ENCODE measurements at regions not wholly inside any gene's neighbourhood (a gene's known extent, or its start where the extent isn't known, plus 50 kb on each side); places are given as distances from the start of the nearest gene placed in this dataset.
"Not testable (repeated sequence)": the region's sequence is repeated elsewhere in the genome, so short reads cannot be mapped to it uniquely, and the experiment has no call there.

DNA sequence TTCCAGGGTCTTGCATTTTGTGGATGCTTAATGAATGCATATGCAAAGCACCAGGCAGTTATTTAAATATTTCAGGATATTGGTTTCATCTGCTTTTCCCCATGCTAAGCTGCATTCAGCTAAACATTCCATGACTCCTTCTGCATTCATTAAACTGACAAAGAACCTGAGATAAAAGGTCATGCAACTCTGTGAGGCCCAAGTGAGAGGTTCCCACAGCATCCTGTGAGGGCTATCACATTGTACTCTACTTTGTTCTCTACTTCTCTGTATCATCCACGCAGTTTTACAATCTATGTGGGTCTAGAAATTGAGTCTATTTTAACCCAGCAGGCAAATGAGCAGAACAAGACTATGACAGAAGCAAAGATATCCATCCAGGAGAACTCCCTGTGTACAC is 86.4 kb upstream of the PRSS16 start:
- no peak for DNase-seq
- no peaks in the 10 kb centered on the region for H3K4me1 ChIP-seq (ENCODE audit: control insufficient read depth, insufficient read depth, low read length)
- WGBS (ENCODE audit: insufficient coverage, low lambda C conversion rate): 60% methylated on average over 1 of the region's 1 CpG
- H3K27me3 ChIP-seq (ENCODE audit: control insufficient read depth, insufficient read depth, low read length): no peaks in the 10 kb centered on the region
- H3K4me3 ChIP-seq (ENCODE audit: low read length): no peak overlapping the region
- H3K9me3 ChIP-seq (ENCODE audit: control insufficient read depth, low read depth, low read length): no peaks in the 10 kb centered on the region
- H3K27ac ChIP-seq (ENCODE audit: low read length): no peak overlapping the region
- no peaks in the 10 kb centered on the region for H3K36me3 ChIP-seq (ENCODE audit: control insufficient read depth, insufficient read depth, low read length)

DNA sequence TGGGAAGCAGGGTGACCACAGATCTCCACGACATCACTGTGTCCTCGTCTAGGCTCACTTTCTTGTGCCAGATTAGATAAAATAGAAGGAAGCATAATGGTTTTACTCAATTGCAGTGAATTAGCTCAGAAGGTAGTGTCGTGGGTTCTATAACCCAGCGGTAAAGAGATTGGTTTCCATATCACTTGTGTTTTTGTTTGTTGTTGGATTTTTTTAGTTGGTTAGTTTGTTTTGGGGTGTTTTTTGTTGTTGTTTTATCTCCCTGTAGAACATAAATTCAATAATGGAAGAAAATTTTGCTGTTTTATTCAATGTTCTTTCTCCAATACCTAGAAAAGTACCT is 85.9 kb upstream of the PRSS16 start:
- H3K27me3 ChIP-seq (ENCODE audit: control insufficient read depth, insufficient read depth, low read length): no peaks in the 10 kb centered on the region
- WGBS (ENCODE audit: insufficient coverage, low lambda C conversion rate): 31% methylated on average over 2 of the region's 4 CpGs
- H3K4me3 ChIP-seq (ENCODE audit: low read length): no peak overlapping the region
- no peak for DNase-seq
- H3K9me3 ChIP-seq (ENCODE audit: control insufficient read depth, low read depth, low read length): no peaks in the 10 kb centered on the region
- H3K36me3 ChIP-seq (ENCODE audit: control insufficient read depth, insufficient read depth, low read length): no peaks in the 10 kb centered on the region
- no peaks in the 10 kb centered on the region for H3K4me1 ChIP-seq (ENCODE audit: control insufficient read depth, insufficient read depth, low read length)
- no peak overlapping the region for H3K27ac ChIP-seq (ENCODE audit: low read length)

DNA sequence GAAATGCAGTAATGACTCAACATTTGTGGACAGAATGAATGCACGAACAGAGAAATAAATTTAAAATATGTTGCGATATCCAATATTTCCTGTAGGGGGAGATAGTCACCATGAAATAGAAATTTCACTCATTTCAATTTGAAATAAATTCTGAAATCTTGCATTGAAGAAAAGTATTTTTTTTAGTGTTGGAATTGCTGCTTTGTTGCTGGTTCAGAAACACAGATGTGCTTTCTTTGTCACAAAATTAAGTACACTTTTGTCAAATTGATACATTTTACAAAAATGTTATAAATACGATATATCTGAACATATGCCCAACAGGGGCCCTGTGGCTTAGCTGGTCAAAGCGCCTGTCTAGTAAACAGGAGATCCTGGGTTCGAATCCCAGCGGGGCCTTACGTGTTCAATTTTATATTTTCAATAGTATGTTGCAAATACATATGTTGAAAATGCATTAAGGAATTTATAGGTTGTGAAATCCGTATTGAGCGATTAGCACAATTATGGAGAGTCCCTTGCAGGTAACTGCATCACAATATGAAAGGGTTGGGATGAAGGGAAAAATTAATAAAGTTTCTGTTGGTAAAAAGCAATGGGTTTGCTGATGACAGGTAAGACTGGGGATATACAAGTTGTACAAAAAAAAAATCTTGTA is 85.4 kb upstream of the PRSS16 start:
- DNase-seq: peak in 1 of 2 donors; percentile 30
- no peaks in the 10 kb centered on the region for H3K4me1 ChIP-seq (ENCODE audit: control insufficient read depth, insufficient read depth, low read length)
- WGBS (ENCODE audit: insufficient coverage, low lambda C conversion rate): 76% methylated on average over 2 of the region's 9 CpGs
- no peaks in the 10 kb centered on the region for H3K9me3 ChIP-seq (ENCODE audit: control insufficient read depth, low read depth, low read length)
- no peak overlapping the region for H3K27ac ChIP-seq (ENCODE audit: low read length)
- no peaks in the 10 kb centered on the region for H3K36me3 ChIP-seq (ENCODE audit: control insufficient read depth, insufficient read depth, low read length)
- no peak overlapping the region for H3K4me3 ChIP-seq (ENCODE audit: low read length)
- H3K27me3 ChIP-seq (ENCODE audit: control insufficient read depth, insufficient read depth, low read length): no peaks in the 10 kb centered on the region

DNA sequence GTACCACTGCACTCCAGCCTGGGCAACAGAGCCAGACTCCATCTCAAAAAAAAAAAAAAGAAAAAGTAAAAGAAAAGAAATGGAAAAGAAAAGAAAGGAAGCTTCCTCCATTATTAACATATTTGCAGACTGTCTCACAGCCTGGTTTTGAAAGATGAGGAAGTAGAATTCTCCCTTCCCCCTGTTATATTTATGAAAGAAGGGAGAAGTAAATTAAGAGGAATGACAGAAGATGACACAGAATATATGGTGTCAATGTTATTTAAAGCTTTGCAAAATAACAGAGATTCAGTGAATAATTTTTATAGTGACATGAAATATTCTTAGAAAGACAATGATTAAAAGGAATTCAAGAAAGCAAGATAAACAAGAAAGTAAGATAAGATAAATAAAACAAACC is 83.7 kb upstream of the PRSS16 start:
- no peaks in the 10 kb centered on the region for H3K9me3 ChIP-seq (ENCODE audit: control insufficient read depth, low read depth, low read length)
- DNase-seq: no peak
- no peak overlapping the region for H3K4me3 ChIP-seq (ENCODE audit: low read length)
- no peaks in the 10 kb centered on the region for H3K36me3 ChIP-seq (ENCODE audit: control insufficient read depth, insufficient read depth, low read length)
- no peak overlapping the region for H3K27ac ChIP-seq (ENCODE audit: low read length)
- no peaks in the 10 kb centered on the region for H3K27me3 ChIP-seq (ENCODE audit: control insufficient read depth, insufficient read depth, low read length)
- no peaks in the 10 kb centered on the region for H3K4me1 ChIP-seq (ENCODE audit: control insufficient read depth, insufficient read depth, low read length)

DNA sequence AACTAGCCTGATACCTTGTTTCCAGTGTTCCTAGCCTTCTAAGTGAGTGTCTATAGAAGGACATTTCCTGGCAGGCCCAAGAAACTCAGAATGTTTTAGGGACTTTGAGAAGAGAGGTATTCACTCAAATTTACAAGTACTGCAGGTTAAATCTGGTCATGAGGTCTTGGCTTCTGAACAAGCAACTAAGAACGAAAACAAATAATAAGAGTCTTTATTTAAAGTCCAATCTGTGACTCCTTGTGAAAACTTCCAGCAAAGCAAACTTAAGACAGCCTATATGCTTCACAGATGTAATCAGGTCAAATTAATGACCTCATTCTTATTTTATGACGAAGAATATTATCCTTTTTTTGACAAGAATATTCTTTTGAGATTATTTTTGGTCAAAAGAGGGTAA is 79.4 kb upstream of the PRSS16 start:
- DNase-seq: no peak
- H3K36me3 ChIP-seq (ENCODE audit: control insufficient read depth, insufficient read depth, low read length): no peaks in the 10 kb centered on the region
- 67% methylated on average over 1 of the region's 2 CpGs for WGBS (ENCODE audit: insufficient coverage, low lambda C conversion rate)
- no peaks in the 10 kb centered on the region for H3K9me3 ChIP-seq (ENCODE audit: control insufficient read depth, low read depth, low read length)
- H3K27ac ChIP-seq (ENCODE audit: low read length): no peak overlapping the region
- no peaks in the 10 kb centered on the region for H3K4me1 ChIP-seq (ENCODE audit: control insufficient read depth, insufficient read depth, low read length)
- H3K4me3 ChIP-seq (ENCODE audit: low read length): no peak overlapping the region
- no peaks in the 10 kb centered on the region for H3K27me3 ChIP-seq (ENCODE audit: control insufficient read depth, insufficient read depth, low read length)

DNA sequence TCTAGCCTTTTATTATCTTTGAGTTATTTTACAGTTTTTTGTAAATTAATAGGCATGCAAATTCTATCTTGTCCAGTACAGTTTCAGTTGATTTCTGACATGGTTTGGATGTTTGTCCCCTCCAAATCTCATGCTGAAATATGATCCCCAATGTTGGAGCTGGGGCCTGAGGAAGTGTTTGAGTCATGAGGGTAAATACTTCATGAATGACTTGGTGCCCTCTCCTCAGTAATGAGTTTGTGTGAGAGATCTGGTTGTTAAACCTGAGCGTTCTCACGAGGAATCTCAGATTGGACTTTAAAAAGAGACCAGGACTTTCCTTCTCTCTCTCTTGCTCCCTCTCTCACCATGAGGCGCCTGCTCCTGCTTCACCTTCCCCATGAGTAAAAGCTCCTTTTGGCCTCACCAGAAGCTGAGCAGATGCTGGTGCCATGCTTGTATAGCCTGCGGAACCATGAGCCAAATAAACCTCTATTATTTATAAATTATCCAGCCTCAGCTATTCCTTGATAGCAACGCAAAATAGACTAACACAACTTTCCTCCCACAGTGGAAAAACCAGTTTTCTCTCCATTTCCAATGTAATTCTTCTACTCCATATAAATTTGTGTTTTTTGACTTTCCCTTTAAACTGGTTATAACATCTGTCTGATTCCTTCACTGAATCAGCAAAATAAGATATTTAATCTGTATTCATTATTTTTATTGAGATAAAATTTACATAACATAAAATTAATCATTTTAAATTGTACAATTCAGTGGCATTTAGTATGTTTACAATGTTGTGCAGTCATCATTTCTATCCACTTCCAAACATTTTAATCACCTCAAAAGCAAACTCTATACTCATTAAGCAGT is 78.7 kb upstream of the PRSS16 start:
- Histone ChIP-seq H3K4me3 (ENCODE audit: low read length) (no peak overlapping the region), H3K9me3 (ENCODE audit: control insufficient read depth, low read depth, low read length) (no peaks in the 10 kb centered on the region), H3K36me3 (ENCODE audit: control insufficient read depth, insufficient read depth, low read length) (no peaks in the 10 kb centered on the region), H3K4me1 (ENCODE audit: control insufficient read depth, insufficient read depth, low read length) (no peaks in the 10 kb centered on the region), H3K27ac (ENCODE audit: low read length) (no peak overlapping the region), H3K27me3 (ENCODE audit: control insufficient read depth, insufficient read depth, low read length) (no peaks in the 10 kb centered on the region)
- WGBS (ENCODE audit: insufficient coverage, low lambda C conversion rate): 100% methylated on average over 1 of the region's 5 CpGs
- DNase-seq: no peak

DNA sequence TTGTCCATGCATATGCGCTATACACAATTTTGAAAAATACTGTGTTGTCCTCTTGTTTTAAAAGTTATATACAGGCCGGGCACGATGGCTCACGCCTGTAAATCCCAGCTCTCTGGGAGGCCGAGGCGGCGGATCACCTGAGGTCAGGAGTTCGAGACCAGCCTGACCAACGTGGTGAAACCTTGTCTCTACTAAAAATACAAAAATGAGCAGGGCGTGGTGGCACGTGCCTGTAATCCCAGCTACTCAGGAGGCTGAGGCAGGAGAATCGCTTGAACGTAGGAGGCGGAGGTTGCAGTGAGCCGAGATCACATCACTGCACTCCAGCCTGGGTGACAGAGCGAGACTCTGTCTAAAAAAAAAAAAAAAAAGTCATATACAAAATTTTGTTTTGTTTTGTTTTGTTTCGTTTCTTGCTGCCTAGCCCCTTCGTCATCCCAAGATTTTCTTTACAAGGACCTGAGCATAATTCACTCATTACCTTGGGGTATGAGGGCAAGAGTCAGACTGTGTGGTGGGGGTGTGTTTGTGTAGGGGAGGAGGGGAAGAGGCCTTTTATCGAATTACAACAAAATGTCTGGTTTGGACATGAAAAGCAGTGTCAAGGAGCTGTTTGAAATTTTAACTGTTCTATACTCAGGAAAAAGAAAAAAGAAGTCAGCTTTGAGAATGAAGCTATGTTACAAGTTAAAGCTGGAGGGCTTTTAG is 74.8 kb upstream of the PRSS16 start:
- H3K36me3 ChIP-seq (ENCODE audit: control insufficient read depth, insufficient read depth, low read length); H3K9me3 ChIP-seq (ENCODE audit: control insufficient read depth, low read depth, low read length); H3K27me3 ChIP-seq (ENCODE audit: control insufficient read depth, insufficient read depth, low read length); H3K4me1 ChIP-seq (ENCODE audit: control insufficient read depth, insufficient read depth, low read length); H3K27ac ChIP-seq (ENCODE audit: low read length); DNase-seq; H3K4me3 ChIP-seq (ENCODE audit: low read length): not testable (repeated sequence)
- WGBS (ENCODE audit: insufficient coverage, low lambda C conversion rate): 92% methylated on average over 2 of the region's 19 CpGs

DNA sequence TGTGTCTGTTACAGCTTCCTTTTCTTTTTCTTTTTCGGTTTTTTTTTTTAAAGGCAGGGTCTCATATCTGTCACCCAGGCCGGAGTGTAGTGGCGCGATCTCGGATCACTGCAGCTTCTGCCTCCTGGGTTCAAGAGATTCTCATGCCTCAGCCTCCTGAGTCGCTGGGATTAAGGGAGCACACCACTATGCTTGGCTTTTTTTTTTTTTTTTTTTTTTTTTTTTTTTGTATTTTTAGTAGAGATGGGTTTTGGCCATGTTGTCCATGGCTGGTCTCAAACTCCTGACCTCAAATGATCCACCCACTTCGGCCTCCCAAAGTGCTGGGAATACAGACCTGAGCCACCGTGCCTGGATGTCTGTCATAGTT is 74.3 kb upstream of the PRSS16 start:
- not testable (repeated sequence) for H3K4me3 ChIP-seq (ENCODE audit: low read length); H3K27ac ChIP-seq (ENCODE audit: low read length); H3K36me3 ChIP-seq (ENCODE audit: control insufficient read depth, insufficient read depth, low read length); DNase-seq; H3K9me3 ChIP-seq (ENCODE audit: control insufficient read depth, low read depth, low read length); H3K27me3 ChIP-seq (ENCODE audit: control insufficient read depth, insufficient read depth, low read length); H3K4me1 ChIP-seq (ENCODE audit: control insufficient read depth, insufficient read depth, low read length)
- 86% methylated on average over 2 of the region's 8 CpGs for WGBS (ENCODE audit: insufficient coverage, low lambda C conversion rate)

DNA sequence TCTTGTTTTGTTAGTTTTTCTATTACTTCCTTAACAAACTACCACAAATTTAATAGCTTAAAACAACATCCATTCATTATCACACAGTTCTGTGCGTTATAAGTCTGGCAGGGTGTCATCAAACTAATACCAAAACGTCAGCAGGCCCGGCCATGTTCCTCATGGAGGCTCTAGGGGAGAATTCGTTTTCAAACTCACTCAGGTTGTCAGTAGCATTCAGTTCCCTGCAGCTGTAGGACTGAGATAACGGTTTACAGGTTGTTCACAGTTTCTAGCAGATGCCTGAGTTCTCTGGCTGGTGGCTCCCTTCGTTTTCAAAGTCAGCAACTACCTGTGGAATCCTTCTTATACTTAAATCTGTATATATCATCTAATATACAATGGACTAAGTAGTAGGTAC is 72.5 kb upstream of the PRSS16 start:
- H3K4me3 ChIP-seq (ENCODE audit: low read length): no peak overlapping the region
- H3K27ac ChIP-seq (ENCODE audit: low read length): no peak overlapping the region
- no peaks in the 10 kb centered on the region for H3K36me3 ChIP-seq (ENCODE audit: control insufficient read depth, insufficient read depth, low read length)
- H3K4me1 ChIP-seq (ENCODE audit: control insufficient read depth, insufficient read depth, low read length): no peaks in the 10 kb centered on the region
- WGBS (ENCODE audit: insufficient coverage, low lambda C conversion rate): 100% methylated on average over 1 of the region's 6 CpGs
- no peak for DNase-seq
- H3K9me3 ChIP-seq (ENCODE audit: control insufficient read depth, low read depth, low read length): no peaks in the 10 kb centered on the region
- H3K27me3 ChIP-seq (ENCODE audit: control insufficient read depth, insufficient read depth, low read length): peaks cover 2% of the 10 kb centered on the region

DNA sequence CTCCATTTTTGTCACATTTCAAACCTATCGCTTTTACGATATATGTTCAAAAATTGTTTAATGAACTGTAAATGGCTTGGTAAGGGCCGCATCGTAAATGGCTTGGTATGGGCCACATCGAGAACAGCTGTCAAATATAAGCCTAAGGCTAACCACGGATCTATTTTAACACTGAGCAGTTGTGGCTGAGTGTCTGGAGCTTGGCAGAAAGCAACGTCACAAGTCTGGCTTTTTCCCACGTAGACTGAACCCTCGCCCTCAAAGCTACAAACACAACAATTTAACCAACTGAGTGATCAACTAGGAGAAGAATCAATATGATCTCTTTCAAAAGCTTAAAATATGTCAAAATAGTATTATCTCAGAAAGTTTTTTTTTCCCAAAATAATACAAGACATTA is 71.4 kb upstream of the PRSS16 start:
- H3K27me3 ChIP-seq (ENCODE audit: control insufficient read depth, insufficient read depth, low read length): peaks cover 2% of the 10 kb centered on the region
- no CpG with 5 or more reads among the region's 9 CpGs for WGBS (ENCODE audit: insufficient coverage, low lambda C conversion rate)
- no peaks in the 10 kb centered on the region for H3K9me3 ChIP-seq (ENCODE audit: control insufficient read depth, low read depth, low read length)
- H3K4me3 ChIP-seq (ENCODE audit: low read length): no peak overlapping the region
- no peaks in the 10 kb centered on the region for H3K36me3 ChIP-seq (ENCODE audit: control insufficient read depth, insufficient read depth, low read length)
- no peak overlapping the region for H3K27ac ChIP-seq (ENCODE audit: low read length)
- H3K4me1 ChIP-seq (ENCODE audit: control insufficient read depth, insufficient read depth, low read length): no peaks in the 10 kb centered on the region
- peak in 1 of 2 donors; percentile 3 for DNase-seq

Data from large intestine (tissue), 3 donors.